HEK293T (cell line): ENCODE measurements at regions not wholly inside any gene's neighbourhood (a gene's known extent, or its start where the extent isn't known, plus 50 kb on each side); places are given as distances from the start of the nearest gene placed in this dataset.

Experiments used
- ARNT ChIP-seq: fragments of 450-650 bp; IDR thresholded peaks from 2 replicates; pipeline ENCODE4 v1.6.1; 2017; ENCODE audit warnings: mild to moderate bottlenecking
- L3MBTL2 ChIP-seq: fragments of 450-650 bp; conservative IDR thresholded peaks from 2 replicates; pipeline ENCODE4 v1.6.1; 2016; ENCODE audit warnings: mild to moderate bottlenecking
- LEF1 ChIP-seq: fragments of 450-650 bp; IDR thresholded peaks from 2 replicates; pipeline ENCODE4 v1.6.1; 2017; ENCODE audit warnings: mild to moderate bottlenecking, borderline replicate concordance
- NFRKB ChIP-seq: fragments of 450-650 bp; IDR thresholded peaks from 2 replicates; pipeline ENCODE4 v1.6.1; 2016; ENCODE audit warnings: mild to moderate bottlenecking, moderate library complexity
- SP1 ChIP-seq: fragments of 450-650 bp; IDR thresholded peaks from 2 replicates; pipeline ENCODE4 v1.6.1; 2017
- SUZ12 ChIP-seq: fragments of 450-650 bp; IDR thresholded peaks from 2 replicates; pipeline ENCODE4 v1.6.1; 2016; ENCODE audit warnings: mild to moderate bottlenecking
- TF ChIP-seq, protein P1 (sequence below): fragments of 450-650 bp; IDR thresholded peaks from 2 replicates; pipeline ENCODE4 v1.6.1; 2016

GRCh38 chr13:78376822-78377221, 226.5 kb downstream of the POU4F1 start:
- TF ChIP-seq L3MBTL2 (no peak), SUZ12 (no peak), ARNT (no peak), NFRKB (no peak), LEF1 (no peak), SP1 (no peak)
- TF ChIP-seq, protein P1, sequence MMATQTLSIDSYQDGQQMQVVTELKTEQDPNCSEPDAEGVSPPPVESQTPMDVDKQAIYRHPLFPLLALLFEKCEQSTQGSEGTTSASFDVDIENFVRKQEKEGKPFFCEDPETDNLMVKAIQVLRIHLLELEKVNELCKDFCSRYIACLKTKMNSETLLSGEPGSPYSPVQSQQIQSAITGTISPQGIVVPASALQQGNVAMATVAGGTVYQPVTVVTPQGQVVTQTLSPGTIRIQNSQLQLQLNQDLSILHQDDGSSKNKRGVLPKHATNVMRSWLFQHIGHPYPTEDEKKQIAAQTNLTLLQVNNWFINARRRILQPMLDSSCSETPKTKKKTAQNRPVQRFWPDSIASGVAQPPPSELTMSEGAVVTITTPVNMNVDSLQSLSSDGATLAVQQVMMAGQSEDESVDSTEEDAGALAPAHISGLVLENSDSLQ = no peak
